ENCODE measurements at regions not wholly inside any gene's neighbourhood (a gene's known extent, or its start where the extent isn't known, plus 50 kb on each side); places are given as distances from the start of the nearest gene placed in this dataset.

- H3K4me3 ChIP-seq (ENCODE audit: low read depth in 1 of 2, low read length in 2 of 2), result no peak overlapping the region
- H3K27me3 ChIP-seq (ENCODE audit: insufficient read depth, low read length, poor library complexity), result no peaks in the 10 kb centered on the region
- ATAC-seq (ENCODE audit: insufficient read depth, low read depth) (no peak), DNase-seq (no peak)
- H3K9me3 ChIP-seq (ENCODE audit: insufficient read depth, low read length, severe bottlenecking), result no peaks in the 10 kb centered on the region
- no peaks in the 10 kb centered on the region for H3K36me3 ChIP-seq (ENCODE audit: insufficient read depth, low read length)
- no peaks in the 10 kb centered on the region for H3K4me1 ChIP-seq (ENCODE audit: insufficient read depth, low read length)
- TF ChIP-seq EZH2 (IDR thresholded peaks at IDR 0.05; ENCODE audit: borderline replicate concordance, low read depth, low read length, severe bottlenecking), result no peak
- TF ChIP-seq CTCF (IDR thresholded peaks at IDR 0.05; ENCODE audit: borderline replicate concordance, extremely low read depth, low read length, poor library complexity, severe bottlenecking), result no peak
- H3K9ac ChIP-seq (ENCODE audit: low read depth, low read length), result no peak overlapping the region
- no peaks in the 10 kb centered on the region for H4K20me1 ChIP-seq (ENCODE audit: insufficient read depth, low read length)
- H3K27ac ChIP-seq (ENCODE audit: low read length), result no peak overlapping the region
- no peak overlapping the region for H2AFZ ChIP-seq (ENCODE audit: low read depth, low read length)
- H3K4me2 ChIP-seq (ENCODE audit: insufficient read depth, low read length), result no peak overlapping the region
- H3K79me2 ChIP-seq (ENCODE audit: insufficient read depth, low read length), result no peaks in the 10 kb centered on the region
These were observed 88.1 kb downstream of the CCDC34 start for GRCh38 chr11:27274854-27275395.

GRCh38 chr11:27266125-27266524 is 96.9 kb downstream of the CCDC34 start:
- Histone ChIP-seq H3K4me3 (ENCODE audit: low read depth in 1 of 2, low read length in 2 of 2) (no peak overlapping the region), H2AFZ (ENCODE audit: low read depth, low read length) (no peak overlapping the region), H3K27me3 (ENCODE audit: insufficient read depth, low read length, poor library complexity) (no peaks in the 10 kb centered on the region), H3K36me3 (ENCODE audit: insufficient read depth, low read length) (no peaks in the 10 kb centered on the region), H3K9me3 (ENCODE audit: insufficient read depth, low read length, severe bottlenecking) (no peaks in the 10 kb centered on the region), H4K20me1 (ENCODE audit: insufficient read depth, low read length) (no peaks in the 10 kb centered on the region), H3K9ac (ENCODE audit: low read depth, low read length) (no peak overlapping the region), H3K4me1 (ENCODE audit: insufficient read depth, low read length) (no peaks in the 10 kb centered on the region), H3K4me2 (ENCODE audit: insufficient read depth, low read length) (no peak overlapping the region), H3K79me2 (ENCODE audit: insufficient read depth, low read length) (no peaks in the 10 kb centered on the region), H3K27ac (ENCODE audit: low read length) (no peak overlapping the region)
- TF ChIP-seq CTCF (IDR thresholded peaks at IDR 0.05; ENCODE audit: borderline replicate concordance, extremely low read depth, low read length, poor library complexity, severe bottlenecking) (no peak), EZH2 (IDR thresholded peaks at IDR 0.05; ENCODE audit: borderline replicate concordance, low read depth, low read length, severe bottlenecking) (no peak)
- no peak for ATAC-seq (ENCODE audit: insufficient read depth, low read depth)
- no peak for DNase-seq

GRCh38 chr11:27263986-27264385 is 99.0 kb downstream of the CCDC34 start:
- Histone ChIP-seq H2AFZ (ENCODE audit: low read depth, low read length) (no peak overlapping the region), H3K4me1 (ENCODE audit: insufficient read depth, low read length) (no peaks in the 10 kb centered on the region), H3K4me2 (ENCODE audit: insufficient read depth, low read length) (no peak overlapping the region), H3K9me3 (ENCODE audit: insufficient read depth, low read length, severe bottlenecking) (no peaks in the 10 kb centered on the region), H4K20me1 (ENCODE audit: insufficient read depth, low read length) (no peaks in the 10 kb centered on the region), H3K79me2 (ENCODE audit: insufficient read depth, low read length) (no peaks in the 10 kb centered on the region), H3K36me3 (ENCODE audit: insufficient read depth, low read length) (no peaks in the 10 kb centered on the region), H3K4me3 (ENCODE audit: low read depth in 1 of 2, low read length in 2 of 2) (no peak overlapping the region), H3K27me3 (ENCODE audit: insufficient read depth, low read length, poor library complexity) (no peaks in the 10 kb centered on the region), H3K27ac (ENCODE audit: low read length) (no peak overlapping the region), H3K9ac (ENCODE audit: low read depth, low read length) (no peak overlapping the region)
- TF ChIP-seq CTCF (IDR thresholded peaks at IDR 0.05; ENCODE audit: borderline replicate concordance, extremely low read depth, low read length, poor library complexity, severe bottlenecking) (no peak), EZH2 (IDR thresholded peaks at IDR 0.05; ENCODE audit: borderline replicate concordance, low read depth, low read length, severe bottlenecking) (no peak)
- no peak for ATAC-seq (ENCODE audit: insufficient read depth, low read depth)
- no peak for DNase-seq

- TF ChIP-seq EZH2 (IDR thresholded peaks at IDR 0.05; ENCODE audit: borderline replicate concordance, low read depth, low read length, severe bottlenecking), result no peak
- TF ChIP-seq CTCF (IDR thresholded peaks at IDR 0.05; ENCODE audit: borderline replicate concordance, extremely low read depth, low read length, poor library complexity, severe bottlenecking), result no peak
- Histone ChIP-seq H3K9ac (ENCODE audit: low read depth, low read length) (no peak overlapping the region), H3K79me2 (ENCODE audit: insufficient read depth, low read length) (no peaks in the 10 kb centered on the region), H2AFZ (ENCODE audit: low read depth, low read length) (no peak overlapping the region), H4K20me1 (ENCODE audit: insufficient read depth, low read length) (no peaks in the 10 kb centered on the region), H3K27me3 (ENCODE audit: insufficient read depth, low read length, poor library complexity) (no peaks in the 10 kb centered on the region), H3K9me3 (ENCODE audit: insufficient read depth, low read length, severe bottlenecking) (no peaks in the 10 kb centered on the region), H3K4me2 (ENCODE audit: insufficient read depth, low read length) (no peak overlapping the region), H3K27ac (ENCODE audit: low read length) (no peak overlapping the region), H3K4me3 (ENCODE audit: low read depth in 1 of 2, low read length in 2 of 2) (no peak overlapping the region), H3K36me3 (ENCODE audit: insufficient read depth, low read length) (no peaks in the 10 kb centered on the region), H3K4me1 (ENCODE audit: insufficient read depth, low read length) (no peaks in the 10 kb centered on the region)
- ATAC-seq (ENCODE audit: insufficient read depth, low read depth), result no peak
- no peak for DNase-seq
These were observed 100.0 kb downstream of the CCDC34 start for GRCh38 chr11:27263046-27263445.
